ELR (cell line): ENCODE measurements at regions not wholly inside any gene's neighbourhood (a gene's known extent, or its start where the extent isn't known, plus 50 kb on each side); places are given as distances from the start of the nearest gene placed in this dataset.
A peak's percentile ranks its signal among the peaks of the same experiment; 100 is the strongest.
"Not testable (repeated sequence)": the region's sequence is repeated elsewhere in the genome, so short reads cannot be mapped to it uniquely, and the experiment has no call there.

ENCODE experiments used
- DNase-seq: peaks from one replicate; pipeline ENCODE4 v3.0.0-alpha.2; 2015; ENCODE audit warnings: low read depth

DNA sequence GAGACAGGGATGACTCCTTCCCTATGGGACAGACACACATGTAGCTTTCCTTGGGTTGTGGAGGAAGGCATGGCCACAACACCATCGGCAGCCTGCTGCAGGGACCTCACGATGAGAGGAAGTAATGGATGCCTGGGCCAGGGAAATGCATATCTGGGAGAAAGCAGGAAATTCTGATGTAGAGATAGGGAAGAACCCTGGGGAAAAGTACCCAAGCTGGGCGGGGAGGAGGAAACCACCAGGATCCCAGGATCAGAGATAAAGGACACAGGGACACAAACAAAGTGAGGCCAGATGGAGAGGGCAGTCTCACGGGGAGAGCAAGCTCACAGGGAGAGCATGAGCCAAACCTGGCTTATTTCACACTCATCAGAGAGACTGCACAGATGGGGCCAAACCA lies 294.7 kb upstream of the TEKT4 start:
- peak; percentile 4 for DNase-seq

DNA sequence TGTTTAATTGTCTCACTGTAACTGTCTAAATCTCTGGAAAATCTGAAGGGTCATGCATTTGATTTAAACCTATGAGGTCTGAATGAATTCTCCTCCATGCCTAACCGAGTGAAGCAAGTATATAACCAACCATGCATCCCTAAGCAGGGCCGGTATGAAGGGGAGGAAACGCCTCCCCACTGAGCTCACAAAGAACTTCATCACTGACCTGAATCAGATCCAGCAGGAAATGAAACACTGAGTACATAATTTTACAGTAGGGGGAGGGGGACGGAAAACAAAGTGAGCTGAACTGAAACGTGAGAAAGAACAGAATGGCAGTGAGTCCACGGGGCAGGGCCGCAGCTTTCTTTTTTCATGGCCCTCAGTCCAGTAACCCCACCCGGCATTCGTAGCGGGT lies 294.1 kb upstream of the TEKT4 start:
- DNase-seq = peak; percentile 69

DNA sequence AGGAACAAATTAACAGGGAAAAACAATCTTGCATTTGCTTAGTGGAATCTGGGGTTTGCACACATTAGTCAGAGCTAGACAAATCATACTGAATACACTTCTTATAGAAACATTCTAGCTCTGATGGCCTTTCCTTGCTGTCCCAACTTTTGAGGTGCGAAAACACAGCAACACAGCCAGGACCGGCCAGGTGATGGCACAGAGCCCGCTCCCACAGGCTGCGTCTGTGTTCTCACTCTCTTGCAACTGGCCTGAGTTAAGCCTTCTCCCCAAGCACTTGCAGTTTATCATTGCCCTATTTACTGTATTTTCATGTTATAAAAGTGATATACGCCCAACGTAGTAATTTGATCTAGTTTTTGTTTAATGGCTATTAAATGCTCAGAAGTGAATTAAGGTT lies 292.0 kb upstream of the TEKT4 start:
- DNase-seq = not testable (repeated sequence)

DNA sequence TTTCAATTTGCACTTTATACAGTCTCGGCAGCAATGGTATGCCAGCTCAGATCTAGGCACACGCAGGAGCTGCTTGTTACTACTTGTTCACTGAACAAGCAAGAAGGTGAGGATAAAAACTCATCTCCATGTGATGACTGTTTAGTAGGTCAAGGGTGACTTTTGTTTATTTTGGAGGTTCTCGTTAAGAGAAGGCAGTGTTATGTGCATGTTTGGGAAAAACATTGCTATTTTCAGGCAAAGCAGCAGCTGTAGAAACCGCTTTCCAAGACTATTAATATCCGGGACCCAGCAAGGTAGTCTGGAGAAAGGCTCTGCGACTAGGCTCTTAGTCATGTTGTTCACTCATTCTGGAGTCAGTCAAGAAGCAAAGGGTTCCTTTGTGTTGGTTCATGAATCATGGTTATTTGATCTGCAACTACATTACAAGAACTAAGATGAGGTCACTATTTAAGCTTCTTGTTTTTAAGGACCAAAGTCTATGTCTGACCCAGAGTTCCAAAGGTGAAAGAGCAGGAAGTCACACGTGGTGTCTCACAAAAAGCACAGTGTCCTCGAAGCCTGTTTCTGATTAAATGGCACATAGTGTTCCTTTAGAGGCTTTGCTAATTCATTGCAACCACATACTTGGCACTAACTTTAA lies 288.0 kb upstream of the TEKT4 start:
- DNase-seq = peak; percentile 69

DNA sequence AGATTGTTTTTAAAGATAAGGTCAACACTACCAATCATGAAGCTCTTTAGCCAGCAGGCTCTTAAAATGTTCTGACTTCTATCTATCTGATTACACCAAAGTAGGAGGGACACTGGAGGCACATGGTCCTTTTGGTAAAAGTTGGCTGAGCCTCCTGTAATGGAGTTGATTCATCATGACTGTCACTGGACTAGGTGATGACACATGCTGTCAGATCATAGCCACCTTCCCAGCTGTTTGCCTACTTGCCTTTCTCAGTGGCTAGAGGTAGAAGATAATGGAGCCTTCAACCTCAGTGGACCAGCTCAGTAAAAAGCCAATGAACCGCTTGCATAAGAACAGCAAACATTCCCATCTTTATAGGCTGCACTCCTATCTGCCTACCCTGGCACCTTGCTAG lies 286.7 kb upstream of the TEKT4 start:
- DNase-seq = peak; percentile 43

DNA sequence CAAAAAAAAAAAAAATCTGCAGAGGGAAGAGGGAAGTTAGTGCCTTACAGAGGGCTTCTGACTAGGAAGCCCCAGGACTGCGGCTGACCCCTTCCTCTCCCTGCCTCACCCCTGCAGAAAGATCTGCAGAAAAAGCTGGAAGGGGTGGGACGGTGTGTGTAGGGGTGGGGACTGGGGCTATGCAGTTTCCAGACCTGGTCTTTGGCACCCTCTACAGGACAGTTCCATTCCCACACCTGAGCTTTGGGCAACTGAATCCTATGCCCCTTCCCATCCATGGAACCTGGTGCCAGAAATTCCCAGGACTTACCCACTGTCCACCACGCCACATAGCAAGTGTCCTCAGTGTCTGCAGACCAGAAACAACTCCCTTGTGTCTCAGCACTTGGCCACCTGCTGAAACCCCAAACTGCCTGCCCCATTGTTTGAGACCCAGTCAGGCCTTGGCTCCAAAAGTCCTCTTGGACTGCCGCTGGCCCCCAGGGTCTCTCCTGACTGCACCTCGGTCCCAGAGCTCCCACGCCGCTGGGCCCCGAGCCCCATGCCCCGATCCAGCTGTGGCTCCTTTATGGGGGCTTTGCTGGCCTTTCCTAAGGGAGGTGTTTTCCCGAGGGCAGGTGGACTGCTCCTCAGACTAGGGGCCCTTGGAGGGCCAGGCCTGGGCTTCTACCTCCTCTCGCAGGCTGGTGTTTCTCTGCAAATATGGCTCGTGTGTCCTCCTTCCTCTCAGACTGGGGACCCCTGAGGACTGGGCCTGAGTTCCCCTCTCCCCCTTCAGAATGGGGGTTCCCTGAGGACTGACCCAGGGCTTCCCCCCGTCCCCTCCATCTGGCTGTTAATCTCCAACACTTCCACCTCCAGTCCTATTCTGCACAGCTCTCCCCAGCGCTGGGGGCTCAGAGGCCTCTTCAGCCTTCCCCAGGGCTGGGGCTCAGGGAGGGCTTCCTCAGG lies 284.9 kb upstream of the TEKT4 start:
- peak; percentile 39 for DNase-seq

DNA sequence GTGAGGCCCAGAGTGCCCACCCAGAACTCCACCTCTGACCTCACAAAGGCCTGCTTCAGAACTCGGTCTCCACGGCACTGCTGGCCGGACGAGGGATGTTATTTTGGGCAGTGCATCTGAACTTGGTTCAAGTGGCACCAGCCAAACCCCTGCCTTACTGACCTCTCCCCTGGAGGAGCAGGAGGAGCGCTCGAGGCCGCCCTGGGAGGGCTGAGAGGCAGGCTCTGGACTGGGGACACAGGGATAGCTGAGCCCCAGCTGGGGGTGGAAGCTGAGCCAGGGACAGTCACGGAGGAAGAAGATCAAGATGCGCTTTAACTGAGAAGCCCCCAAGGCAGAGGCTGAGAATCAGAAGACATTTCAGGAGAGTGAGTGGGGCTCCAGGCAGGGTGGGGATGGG lies 284.2 kb upstream of the TEKT4 start:
- not testable (repeated sequence) for DNase-seq

DNA sequence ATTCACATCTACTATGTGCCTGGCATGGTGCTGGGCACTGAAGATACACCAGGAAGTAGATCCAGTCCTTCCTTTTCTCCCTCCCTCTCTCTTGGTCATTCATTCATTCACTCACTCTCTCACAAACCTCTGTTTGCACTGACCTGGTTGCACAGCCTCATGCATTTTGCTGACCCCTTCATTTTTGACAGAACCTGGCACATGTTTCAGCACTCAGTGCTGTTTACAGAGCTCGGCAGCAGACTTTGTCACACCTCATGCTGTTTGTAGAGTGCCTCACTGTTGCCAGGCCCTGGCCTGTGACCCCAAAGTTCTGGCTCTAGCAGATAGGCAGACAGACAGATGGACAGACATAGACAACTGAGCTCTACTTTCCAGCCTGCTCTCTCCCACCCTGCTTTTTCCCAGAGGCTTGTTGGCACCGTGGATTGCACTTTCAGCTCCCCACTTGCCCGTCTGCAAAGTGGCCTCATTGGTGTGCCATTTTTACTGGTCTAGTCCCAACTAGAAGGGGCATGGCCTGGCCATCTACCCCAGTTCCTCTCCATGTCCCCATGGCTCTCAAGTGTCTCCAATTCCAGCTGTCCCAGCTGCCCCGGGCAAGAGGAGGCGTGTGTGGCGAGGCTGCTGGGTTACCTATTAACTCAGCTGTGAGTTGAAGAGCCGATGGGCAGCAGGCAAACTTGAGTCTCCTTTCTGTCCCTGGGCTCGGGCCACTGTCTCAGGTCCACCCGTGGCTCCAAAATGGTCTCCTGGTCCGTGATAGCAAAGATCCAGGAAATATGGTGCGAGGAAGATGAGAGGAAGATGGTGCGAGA lies 277.0 kb upstream of the TEKT4 start:
- not testable (repeated sequence) for DNase-seq

DNA sequence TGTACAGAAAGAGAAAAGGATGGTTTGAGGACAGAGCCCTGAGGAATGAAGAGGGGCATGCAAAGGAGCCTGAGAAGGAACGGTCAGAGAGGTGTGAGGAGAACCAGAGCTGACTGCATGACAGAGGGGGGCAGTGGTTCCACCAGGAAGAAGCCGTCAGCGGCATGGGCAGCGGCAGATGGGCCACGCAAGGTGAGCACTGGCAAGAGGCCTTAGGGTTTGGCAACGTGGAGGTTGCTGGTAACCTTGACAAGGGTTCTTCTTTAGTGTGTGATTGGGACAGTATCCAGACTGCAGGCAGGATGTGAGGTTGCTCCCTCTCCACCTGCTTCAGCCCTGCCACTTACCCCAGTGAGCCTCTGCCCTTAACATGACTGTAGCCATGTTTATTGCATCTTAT lies 275.3 kb upstream of the TEKT4 start:
- DNase-seq = not testable (repeated sequence)

DNA sequence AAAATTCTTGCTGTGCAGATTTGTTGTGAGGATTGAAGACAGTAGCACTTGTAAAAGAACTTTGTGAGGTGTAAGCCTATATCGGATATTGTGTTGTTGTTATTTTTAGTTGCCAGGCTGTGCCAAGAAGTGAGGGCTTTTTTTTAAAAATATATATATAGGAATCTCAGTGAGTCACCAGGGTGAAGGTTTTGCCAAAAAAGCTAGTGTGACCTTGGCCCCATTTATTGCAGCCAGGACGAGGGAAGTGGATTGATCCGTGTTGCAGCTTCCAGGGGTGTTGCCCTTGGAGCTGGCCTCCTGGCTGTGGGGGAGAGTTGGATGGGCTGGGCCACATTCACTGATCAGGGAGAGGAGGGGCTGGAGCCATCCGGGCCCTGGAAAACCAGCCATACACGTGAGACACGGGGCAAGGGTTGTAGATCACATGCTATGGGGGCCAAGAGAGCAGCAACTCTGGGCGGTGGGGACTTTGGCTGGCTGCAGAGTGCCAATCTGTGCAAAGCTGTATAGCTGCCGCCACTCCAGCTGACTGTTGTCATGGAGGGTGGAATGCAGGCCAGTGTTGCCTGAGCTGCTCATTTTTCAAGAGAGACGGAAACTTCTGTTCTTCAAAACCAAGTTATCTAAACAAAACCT lies 273.0 kb upstream of the TEKT4 start:
- not testable (repeated sequence) for DNase-seq

DNA sequence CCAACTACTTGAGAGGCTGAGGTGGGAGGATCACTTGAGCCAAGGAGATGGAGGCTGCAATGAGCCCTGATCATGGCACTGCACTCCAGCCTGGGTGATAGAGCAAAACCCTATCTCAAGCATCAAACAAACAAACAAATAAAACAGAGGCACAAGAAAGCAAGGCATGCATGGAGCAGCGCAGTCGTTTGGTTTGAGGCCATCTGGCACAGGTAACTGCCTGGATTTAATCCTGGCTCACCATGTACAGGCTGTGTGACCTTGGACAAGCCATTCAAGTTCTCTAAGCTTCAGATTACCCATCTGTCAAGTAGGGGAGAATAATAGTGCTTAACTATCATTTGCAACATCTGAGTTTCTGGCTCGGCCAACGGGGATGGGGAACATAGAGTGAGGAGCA lies 270.3 kb upstream of the TEKT4 start:
- DNase-seq = not testable (repeated sequence)

DNA sequence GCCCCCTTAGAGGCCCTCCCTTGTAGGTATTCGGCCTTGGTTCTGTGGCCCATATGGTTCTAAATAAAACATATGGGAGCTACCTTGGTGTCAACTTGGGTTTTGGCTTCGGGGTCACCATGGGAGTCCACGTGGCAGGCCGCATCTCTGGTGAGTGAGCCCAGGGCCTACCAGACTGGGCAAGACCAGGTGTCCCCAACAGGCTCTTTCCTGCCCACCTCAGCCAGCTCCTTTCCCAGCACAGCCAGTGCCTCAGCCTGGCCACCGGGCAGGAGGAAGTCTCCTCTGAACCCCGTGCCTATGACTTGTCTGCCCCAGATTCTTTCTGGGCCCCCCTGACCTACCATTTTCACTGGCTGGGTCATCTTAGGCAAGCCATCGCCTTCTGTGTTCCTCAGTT lies 268.8 kb upstream of the TEKT4 start:
- no peak for DNase-seq

DNA sequence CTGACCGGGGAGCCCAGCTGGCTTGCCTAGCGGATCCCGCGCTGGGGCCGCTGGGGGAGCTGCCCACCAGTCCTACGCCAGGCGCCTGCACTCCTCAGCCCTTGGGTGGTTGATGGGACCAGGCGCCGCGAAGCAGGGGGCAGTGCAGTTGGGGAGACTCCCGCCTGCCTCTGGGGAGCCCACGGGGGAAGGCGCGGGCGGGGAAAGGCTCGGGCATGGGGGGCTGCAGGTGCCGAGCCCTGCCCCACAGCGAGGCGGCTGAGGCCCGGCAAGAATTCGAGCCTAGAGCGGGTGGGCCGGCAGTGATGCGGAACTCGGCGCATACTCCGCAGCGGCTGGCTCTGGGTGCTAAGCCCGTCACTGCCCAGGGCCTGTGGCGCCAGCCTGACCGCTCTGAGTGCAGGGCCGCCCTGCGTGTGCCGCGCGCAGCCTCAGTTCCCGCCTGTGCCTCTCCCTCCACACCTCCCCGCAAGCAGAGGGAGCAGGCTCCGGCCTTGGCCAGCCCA lies 249.1 kb upstream of the TEKT4 start:
- DNase-seq = no peak

DNA sequence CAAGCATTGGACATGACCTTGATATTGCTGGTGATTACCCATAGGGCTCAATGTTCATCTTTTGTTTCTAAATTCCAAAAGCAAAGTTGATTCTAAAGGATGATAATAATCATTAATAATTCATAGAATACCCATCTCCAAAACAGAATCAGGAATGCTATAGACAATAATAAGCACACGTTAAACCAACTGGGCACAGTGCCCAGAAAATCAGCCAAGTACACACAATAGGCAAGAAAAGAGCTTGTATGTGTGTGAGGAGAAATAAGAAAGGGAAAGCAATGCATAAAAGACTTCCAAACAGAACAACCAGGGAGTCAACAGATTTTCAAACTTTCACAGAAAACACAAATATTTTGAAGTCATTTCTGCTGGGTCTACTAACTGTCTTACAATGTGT lies 242.3 kb upstream of the TEKT4 start:
- DNase-seq = not testable (repeated sequence)

DNA sequence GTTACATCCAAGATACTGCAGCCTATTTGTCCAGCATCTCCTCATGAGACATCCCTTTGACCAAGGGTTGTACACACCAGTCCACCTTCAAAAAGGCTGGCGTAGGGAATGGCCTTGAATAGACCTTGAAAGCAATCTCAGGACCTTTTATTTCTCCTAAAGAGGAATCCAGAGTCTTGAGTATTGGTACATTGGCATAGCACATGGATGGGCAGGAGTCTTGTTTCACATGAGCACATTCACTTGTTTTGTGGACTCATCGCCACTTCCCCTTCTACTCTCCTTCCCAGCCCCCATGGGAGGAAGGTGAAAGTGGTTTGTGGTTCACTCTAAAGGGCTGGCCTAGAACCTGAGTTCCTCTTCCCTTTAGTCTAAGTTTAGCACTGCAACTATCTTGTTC lies 229.8 kb upstream of the TEKT4 start:
- not testable (repeated sequence) for DNase-seq

DNA sequence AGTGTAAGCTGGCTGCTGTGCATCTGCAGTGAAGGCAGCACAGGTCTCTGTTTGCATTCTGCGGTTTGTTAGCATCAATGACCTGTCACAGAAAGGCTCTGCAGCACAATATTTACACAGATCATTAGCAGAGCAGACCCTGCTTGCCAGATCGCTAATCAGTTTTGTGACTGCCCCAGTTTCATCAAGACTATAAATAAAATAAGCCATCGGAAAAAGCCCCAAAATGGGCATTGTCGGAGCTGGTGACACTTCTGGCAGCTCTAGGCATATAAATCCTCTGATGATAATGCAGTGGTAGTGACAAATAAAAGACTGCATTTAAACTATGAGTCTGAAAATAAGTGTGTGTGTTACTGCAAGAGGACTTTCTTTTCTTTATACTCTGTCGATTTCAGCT lies 219.1 kb upstream of the TEKT4 start:
- DNase-seq = not testable (repeated sequence)

DNA sequence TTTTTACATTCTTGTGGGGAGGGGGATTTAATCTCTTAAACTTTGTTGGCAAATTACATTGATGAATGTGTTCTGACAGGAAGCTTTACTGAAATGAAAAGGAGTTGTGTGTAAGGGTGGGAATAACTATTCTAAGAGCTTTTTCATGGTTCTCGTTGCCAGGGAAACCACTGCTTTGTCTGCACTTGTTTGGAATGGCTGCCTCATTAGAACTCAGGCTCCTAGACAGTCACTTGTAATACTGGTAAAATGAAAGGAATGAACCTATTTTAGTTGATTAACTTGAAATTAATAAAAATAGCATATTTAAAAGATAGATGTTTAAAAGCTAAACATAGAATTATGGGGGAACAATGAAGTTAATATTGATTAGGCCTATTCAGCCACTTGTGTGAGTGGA lies 201.4 kb upstream of the TEKT4 start:
- not testable (repeated sequence) for DNase-seq

DNA sequence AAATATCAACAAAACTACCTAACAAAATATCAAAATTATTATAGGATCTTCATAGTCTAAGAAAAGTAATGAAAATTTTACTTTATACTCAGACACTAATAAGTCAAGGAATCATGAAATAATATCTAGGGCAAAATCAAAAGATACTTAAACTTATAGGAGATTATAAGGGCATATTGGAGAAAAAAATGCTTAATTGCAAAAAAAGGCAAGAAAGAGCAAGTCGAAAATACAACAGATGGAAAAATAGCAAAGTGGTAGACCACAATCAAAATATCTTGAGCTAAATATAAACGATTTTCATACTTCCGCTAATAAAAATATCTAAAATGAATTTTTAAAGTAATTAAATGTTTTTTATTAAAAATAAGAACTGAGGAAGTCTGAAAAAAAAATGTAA lies 177.0 kb upstream of the TEKT4 start:
- not testable (repeated sequence) for DNase-seq

DNA sequence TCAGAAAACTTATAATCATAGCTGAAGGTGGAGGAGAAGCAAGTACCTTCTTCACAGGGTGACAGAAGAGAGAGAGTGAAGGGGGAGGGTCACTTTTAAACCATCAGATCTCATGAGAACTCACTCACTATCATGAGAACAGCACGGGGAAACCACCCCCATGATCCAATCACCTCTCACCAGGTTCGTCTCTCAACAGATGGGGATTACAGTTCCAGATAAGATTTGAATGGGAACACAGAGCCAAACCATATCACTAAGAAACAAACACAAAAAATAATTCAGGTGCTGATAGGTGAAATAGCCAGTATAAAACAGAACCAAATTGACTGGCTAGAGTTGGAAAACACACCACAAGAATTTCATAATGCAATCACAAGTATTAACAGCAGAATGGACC lies 162.2 kb upstream of the TEKT4 start:
- DNase-seq = not testable (repeated sequence)

DNA sequence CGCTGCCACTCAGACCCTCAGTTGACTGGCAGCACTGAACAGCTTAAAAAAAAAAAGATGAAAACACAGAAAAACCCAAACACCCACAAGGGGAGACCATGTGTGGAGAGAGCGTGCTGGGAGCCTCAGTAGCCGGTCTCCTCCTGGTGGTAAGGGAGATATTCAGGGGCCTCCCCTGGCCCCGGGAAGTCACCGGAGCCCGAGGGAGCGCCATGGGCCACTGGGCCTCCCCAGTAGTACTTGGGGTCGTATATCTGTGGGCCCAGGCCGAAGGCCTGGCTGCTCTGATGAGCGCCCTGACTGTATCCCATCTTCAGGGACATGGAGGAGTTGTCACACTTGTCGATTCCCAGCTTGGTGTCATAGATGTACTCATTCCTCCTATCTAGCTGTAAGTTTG lies 145.7 kb upstream of the TEKT4 start:
- DNase-seq = no peak

DNA sequence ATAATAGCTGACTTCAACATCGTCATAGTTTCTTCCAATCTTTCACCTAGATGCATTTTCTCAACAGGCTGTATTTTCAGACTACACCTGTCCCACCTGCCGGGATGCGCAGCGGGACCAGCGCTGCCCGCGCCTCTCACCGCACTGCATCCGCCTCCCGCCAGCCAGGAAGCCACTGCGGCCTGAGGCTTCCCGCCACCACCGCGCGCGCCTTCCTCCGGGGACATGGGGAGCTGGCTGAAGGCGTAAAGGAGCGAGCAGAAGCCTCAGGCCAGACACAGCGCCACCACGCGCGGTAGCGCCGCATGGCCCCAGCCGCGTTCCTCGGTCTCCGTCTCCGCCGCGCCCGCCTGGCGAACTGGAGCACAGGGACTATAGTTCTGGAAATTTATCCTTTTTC lies 135.7 kb upstream of the TEKT4 start:
- DNase-seq = not testable (repeated sequence)

DNA sequence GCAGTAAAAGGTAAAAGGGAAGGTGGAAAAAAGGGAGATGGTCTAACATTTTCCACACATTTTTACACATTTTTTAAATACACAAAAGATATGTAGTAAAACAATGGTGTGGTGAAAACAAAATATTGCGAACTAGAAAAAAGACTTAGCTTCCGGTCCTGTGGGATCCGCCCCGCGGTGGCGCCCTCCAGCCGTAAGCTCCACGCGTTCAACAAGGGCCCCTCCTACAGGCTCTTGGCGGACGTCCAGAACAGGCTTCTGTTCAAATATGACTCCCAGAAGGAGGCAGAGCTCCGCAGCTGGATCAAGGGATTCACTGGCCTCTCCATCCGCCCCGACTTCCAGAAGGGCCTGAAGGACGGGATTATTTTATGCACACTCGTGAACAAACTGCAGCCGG lies 134.1 kb upstream of the TEKT4 start:
- not testable (repeated sequence) for DNase-seq
